ES-I3 (cell line): ENCODE measurements at regions not wholly inside any gene's neighbourhood (a gene's known extent, or its start where the extent isn't known, plus 50 kb on each side); places are given as distances from the start of the nearest gene placed in this dataset.

Source experiments
- H3K36me3 ChIP-seq: 2 replicates; pipeline ENCODE4 v1.6.1; 2013; ENCODE audit warnings: mild to moderate bottlenecking, low read length, control low read depth, moderate library complexity; ENCODE audit not compliant: insufficient read depth
- H3K4me1 ChIP-seq: 2 replicates; pipeline ENCODE4 v1.6.1; 2013; ENCODE audit warnings: mild to moderate bottlenecking, control low read depth, low read length; ENCODE audit not compliant: insufficient read depth
- H3K9ac ChIP-seq: 2 replicates; pipeline ENCODE4 v1.6.1; 2013; ENCODE audit warnings: low read depth, mild to moderate bottlenecking, low read length, moderate library complexity
- H3K9me3 ChIP-seq: 2 replicates; pipeline ENCODE4 v1.6.1; 2013; ENCODE audit warnings: mild to moderate bottlenecking, low read length, moderate library complexity; ENCODE audit not compliant: control insufficient read depth, insufficient read depth

DNA sequence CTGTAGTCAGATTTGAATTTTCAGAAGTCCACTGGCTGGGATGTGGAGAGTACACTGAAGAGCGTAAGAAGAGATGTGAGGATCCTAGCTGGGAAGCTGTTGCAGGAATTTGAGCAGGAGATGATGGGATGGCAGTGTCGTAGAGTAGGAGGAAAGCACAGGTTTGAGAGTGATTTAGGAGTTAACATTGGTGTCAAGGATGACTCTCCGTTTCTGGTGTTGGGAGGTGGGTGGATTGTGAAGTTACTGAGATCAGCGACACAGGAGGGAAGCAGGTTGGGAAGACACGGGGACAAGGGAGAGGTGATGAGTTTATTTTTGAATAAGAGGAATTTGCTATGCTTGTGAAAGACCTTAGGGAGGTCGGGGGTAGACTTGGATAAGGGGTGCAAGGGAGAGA, 434.2 kb upstream of the TPM1 start:
- H3K4me1 ChIP-seq = no peaks in the 10 kb centered on the region
- H3K36me3 ChIP-seq = no peaks in the 10 kb centered on the region
- H3K9me3 ChIP-seq = no peaks in the 10 kb centered on the region
- H3K9ac ChIP-seq = no peak overlapping the region

DNA sequence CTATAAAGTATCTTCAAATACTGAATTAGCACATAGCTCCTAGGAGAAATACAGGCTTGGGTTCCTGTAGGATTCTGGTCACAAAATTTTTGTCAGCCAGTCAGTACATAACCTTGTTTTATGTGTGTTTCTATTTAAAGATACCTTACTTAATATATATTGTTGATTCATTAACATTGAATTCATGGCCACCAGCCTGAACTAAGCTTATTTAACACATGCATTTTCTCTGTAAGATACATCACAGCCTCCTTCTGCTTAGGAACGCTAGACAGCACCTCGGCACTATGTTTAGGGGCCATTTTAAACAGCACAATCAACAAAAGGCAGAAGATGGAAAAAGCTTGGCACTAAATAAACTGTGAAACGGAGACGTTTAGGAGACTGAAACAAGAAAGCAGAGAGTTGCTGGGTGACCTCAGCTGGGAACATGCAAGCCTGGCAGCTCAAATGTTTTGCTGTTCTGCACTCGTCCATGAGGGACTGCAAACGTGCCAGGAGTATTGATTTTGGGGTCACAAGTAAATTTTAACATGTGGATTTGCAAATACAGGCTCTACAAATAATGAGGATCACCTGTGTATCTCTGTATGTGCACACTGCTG, 432.2 kb upstream of the TPM1 start:
- Histone ChIP-seq H3K9ac (no peak overlapping the region), H3K9me3 (no peaks in the 10 kb centered on the region), H3K4me1 (no peaks in the 10 kb centered on the region), H3K36me3 (no peaks in the 10 kb centered on the region)

DNA sequence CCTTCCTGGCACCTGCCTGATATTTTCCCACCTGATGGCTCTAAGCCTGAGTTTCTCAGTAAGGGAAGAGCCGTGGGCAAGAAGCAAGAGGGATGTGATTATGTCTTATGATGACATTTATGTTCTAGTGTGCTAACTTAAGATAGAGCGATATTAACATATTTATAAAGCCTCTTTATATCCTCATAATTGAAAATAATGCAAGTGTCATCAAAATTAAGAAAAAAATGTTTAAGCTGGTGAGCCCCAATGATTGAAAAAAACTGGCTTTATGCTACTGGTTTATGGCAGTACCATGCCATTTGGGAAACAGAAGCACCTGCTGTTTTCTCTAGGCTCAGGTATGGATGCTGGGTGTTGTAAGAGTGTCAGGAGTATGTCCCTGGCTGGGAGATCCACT, 431.5 kb upstream of the TPM1 start:
- Histone ChIP-seq H3K9ac (no peak overlapping the region), H3K4me1 (no peaks in the 10 kb centered on the region), H3K9me3 (no peaks in the 10 kb centered on the region), H3K36me3 (no peaks in the 10 kb centered on the region)

DNA sequence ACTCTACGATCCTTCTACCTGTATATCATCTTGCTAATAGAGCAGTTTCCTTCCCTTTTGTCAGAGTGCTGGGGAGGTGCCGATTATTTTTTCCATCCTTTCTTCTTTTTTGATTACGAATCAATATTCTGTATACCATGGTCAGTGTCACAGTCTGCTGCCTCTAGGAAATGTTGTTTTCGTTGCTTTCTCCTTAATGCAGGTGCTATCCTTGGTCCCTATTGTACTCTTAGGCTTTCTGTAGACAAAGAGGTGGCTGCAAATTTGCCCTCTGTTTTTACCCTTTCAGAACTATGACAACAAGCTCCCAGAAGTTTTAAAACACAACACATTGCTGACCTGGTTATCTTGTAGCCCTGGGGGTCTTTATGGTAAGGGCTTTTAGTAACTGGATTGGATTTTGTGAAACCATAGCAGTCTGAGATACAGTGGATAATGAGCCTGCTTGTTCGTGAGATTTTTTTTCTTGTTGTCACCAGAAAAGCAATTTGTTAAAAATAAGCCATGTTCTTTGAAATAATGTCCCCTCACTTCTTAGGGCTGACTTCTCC, 430.3 kb upstream of the TPM1 start:
- H3K9ac ChIP-seq = no peak overlapping the region
- H3K9me3 ChIP-seq = no peaks in the 10 kb centered on the region
- H3K36me3 ChIP-seq = no peaks in the 10 kb centered on the region
- H3K4me1 ChIP-seq = no peaks in the 10 kb centered on the region

DNA sequence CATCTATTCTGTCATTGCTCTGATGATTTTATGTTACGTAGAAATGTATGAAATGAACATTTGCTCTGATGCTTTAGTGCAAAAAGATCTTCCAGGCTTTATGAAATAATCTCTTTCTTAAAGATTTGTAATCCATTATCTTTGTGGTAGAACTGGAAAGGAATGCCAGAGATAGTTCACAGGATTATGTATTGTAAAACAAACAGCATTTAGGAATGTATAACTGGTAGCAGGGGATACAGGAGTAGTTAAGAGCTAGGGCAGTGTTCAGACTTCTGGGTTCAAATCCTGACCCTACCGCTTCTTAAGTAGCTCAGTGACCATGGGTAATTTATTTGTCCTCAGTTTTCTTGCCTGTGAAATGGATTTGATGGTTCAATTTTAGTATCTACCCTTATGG, 429.8 kb upstream of the TPM1 start:
- Histone ChIP-seq H3K4me1 (no peaks in the 10 kb centered on the region), H3K9ac (no peak overlapping the region), H3K36me3 (no peaks in the 10 kb centered on the region), H3K9me3 (no peaks in the 10 kb centered on the region)

DNA sequence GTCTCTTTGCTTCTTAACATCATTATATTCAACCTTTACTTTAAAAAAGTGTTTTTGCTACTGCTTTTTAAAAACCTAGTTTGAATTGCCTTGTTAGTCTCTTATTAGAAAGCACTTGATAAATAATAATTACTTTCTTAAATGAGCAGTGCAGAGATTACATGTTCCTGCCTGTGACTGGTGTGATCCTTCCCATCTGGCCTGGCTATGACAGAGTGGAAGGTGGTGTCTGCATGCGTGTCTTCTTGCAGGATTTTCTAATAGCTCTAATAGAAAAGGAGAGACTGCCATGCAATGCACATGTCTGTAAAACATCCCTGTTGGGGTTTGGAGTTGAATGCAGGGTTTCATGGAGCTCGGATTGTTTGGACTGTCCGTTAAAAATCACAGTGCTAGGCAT, 425.8 kb upstream of the TPM1 start:
- H3K9ac ChIP-seq = no peak overlapping the region
- H3K4me1 ChIP-seq = no peaks in the 10 kb centered on the region
- no peaks in the 10 kb centered on the region for H3K36me3 ChIP-seq
- no peaks in the 10 kb centered on the region for H3K9me3 ChIP-seq

DNA sequence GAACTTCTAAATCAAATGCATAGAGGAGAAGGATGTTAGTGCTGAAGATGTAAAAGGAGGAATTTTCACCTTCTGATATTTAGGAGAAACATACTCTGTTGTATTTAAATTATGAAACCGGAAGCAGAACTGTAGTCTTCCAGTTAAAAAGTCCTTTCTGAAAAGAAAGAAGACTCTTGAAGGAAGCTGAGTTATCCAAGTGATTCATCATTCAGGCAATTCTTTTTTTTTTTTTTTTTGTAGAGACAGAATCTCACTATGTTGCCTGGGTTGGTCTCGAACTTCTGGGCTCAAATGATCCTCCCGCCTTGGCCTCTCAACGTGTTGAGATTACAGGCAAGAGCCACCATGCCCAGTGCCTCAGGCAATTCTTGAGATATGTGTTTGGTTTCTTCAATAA, 424.8 kb upstream of the TPM1 start:
- Histone ChIP-seq H3K4me1 (no peaks in the 10 kb centered on the region), H3K36me3 (no peaks in the 10 kb centered on the region), H3K9ac (no peak overlapping the region), H3K9me3 (no peaks in the 10 kb centered on the region)

DNA sequence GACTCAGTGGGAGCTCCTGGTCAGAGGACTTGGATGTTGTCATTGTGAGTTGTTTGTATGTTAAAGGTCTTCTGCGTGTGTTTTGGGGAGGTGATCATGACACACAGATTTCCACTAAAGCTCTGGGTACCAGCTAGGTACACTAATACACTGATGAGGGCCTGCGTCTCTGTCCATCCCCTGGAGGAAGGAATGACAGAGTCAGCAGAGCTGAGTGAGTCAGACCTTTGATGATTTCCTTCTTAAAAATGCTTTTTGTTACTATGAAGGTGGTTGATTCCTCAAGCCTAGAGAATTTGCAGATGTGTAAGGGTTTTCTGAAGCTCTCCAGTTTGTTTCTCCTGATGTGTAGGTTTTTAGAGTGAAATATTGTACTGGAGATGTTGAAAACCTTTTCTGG, 424.1 kb upstream of the TPM1 start:
- no peaks in the 10 kb centered on the region for H3K36me3 ChIP-seq
- H3K4me1 ChIP-seq = no peaks in the 10 kb centered on the region
- H3K9ac ChIP-seq = no peak overlapping the region
- H3K9me3 ChIP-seq = no peaks in the 10 kb centered on the region

DNA sequence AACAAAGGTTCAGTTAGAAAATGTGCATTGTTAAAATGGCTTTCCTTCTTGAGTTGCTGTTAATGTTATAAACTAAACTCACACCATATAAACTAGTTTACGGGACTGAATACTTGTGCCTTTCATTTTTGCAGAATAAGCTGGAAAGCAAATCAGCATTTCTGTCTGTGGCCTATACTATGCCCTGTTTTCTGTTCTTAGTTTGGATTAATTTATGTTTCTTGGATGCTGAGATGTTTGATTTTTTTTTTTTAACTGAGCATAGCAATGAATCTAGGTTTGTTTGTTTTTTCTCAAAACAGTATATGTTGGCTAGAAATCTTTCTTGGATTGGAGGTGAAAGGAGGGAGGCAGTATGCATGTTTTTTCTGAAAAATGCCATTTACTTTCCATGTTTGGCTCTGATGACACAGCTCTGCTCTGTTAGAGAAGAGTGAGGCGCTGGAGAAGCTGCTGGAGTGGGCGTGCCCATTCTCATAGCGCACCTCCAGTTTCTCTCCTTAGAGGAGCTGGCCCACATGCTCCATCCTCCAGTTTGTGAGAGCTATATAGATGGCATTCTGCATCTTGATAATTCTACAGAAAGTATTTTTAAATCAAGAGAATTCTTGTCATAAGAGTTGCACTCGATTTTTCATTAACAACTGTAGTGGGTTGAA, 423.6 kb upstream of the TPM1 start:
- H3K9ac ChIP-seq = no peak overlapping the region
- H3K4me1 ChIP-seq = no peaks in the 10 kb centered on the region
- no peaks in the 10 kb centered on the region for H3K36me3 ChIP-seq
- H3K9me3 ChIP-seq = no peaks in the 10 kb centered on the region

DNA sequence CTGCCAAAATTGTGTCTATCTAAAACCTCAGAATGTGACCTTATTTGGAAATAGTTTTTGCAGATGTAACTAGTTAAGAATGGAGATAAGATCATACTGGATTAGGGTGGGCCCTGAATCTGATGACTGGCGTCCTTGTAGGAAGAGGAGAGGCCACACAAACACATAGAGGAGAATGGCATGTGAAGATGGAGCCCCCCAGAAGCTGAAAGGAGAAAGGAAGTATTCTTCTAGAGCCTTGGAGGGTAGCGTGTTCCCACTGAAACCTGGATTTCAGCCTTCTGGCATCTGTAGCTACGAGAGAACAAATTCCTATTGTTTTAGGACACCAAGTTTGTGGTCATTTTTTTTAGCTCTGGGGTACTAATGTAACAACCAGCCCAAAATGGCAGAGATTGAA, 423.0 kb upstream of the TPM1 start:
- no peak overlapping the region for H3K9ac ChIP-seq
- no peaks in the 10 kb centered on the region for H3K36me3 ChIP-seq
- H3K4me1 ChIP-seq = no peaks in the 10 kb centered on the region
- H3K9me3 ChIP-seq = no peaks in the 10 kb centered on the region

DNA sequence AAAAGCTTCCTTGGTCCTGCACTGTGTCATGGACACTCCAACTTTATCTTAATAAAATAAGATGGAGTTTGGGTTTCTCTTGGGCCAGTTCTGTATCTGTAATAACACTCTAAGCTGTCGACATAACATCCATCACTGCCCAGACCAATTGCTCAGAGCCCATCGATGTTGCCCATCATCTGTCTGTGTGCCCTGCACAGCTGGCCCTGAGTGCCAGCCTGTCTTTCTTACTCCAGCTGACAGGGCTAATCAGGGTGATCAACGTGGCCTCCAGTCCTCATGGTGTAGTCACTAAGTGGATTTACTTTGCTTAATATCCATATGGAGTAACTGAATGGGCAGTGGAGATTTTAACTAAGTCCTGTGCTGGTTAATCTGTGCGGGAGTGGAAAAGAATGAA, 419.8 kb upstream of the TPM1 start:
- Histone ChIP-seq H3K9ac (no peak overlapping the region), H3K4me1 (0 out of 2 replicates have a peak, but pooled peaks cover 7% of the 10 kb centered on the region), H3K36me3 (no peaks in the 10 kb centered on the region), H3K9me3 (no peaks in the 10 kb centered on the region)

DNA sequence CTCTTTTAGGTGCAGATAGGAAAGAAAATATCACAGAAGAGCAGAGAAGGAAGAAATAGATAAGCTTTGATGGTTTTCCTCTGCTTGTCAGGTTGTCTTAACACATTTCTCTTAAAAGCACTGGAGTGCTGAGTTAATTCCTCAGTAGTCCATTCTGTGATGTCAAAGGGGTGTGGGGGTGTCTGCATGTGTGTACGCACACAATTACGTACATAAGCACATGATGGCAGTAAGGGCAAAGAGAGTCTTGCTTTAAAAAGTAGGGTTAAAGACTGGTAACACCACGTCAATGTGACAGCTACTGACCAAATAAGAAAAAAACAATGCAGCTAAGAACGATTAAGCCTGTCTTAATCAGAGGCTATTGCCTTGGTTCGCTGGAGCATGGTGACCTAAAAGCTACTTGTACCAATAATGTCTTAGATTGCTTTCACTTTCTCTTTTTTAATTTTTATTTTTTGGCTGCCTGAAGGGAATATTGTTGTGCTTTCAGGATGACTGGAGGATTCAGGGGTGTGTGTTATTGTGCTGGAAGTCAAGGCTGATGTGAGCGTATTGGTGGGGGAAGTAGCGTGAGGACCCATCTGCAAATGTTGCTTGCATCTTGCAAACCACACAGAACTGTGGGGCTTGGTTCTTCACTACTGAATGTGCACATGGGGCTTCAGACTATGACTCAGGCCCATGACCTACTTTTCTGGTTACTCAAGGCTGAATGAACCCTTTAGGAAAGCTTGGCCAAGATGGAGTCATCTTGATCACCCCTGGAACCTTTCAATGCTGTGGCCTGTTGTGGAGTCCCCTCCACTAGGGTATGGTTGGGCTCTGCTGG, 417.8 kb upstream of the TPM1 start:
- Histone ChIP-seq H3K9ac (no peak overlapping the region), H3K36me3 (no peaks in the 10 kb centered on the region), H3K4me1 (0 out of 2 replicates have a peak, but pooled peaks cover 7% of the 10 kb centered on the region), H3K9me3 (no peaks in the 10 kb centered on the region)

DNA sequence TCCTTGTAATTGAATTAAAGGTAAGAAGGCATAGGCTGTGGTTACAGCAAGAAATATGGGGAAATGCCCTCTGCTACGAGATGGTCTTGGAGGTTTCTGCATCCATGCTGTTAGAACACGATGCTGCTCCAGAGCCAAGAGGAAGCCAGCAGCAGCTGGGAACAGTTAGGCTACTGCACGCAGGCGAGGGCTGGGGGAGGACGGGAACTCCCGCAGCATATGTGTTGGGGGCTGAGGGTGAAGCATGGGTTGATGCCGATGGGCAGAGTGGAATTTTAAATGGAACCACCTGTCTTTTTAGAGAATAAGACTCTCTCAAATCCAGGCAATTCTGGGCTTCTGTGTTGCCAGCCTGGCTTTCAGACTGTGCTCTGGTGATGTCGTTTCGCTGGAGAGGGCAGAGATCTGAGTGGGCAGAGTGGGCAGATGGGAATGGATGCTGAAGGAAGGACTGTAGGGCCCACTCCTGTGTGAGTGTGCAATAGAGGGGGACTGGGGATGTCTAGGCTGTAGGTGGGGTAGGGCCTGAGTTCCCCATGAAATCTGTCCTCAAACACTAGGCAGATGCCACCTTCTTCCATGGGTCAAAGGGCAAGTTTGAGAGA, 417.0 kb upstream of the TPM1 start:
- Histone ChIP-seq H3K36me3 (no peaks in the 10 kb centered on the region), H3K9ac (no peak overlapping the region), H3K9me3 (no peaks in the 10 kb centered on the region), H3K4me1 (0 out of 2 replicates have a peak, but pooled peaks cover 7% of the 10 kb centered on the region)

DNA sequence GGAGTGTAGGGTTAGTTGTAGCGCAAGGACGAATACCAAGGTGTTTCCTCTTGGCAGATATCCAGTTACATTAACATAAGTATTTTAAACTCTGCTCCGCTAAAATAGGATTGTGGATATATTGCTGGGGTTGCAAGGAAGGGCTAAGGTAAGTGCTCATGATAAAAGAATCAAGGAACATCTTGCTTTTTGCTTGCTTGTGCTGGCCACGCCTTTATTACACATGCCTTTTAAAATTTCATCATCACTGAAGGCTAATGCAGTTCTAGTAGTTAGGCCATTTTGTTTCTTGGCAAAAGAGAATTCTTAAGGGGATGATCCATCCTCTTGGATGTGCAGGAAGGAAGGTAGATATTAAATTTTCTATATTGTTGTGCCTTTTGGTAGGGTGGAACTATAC, 415.6 kb upstream of the TPM1 start:
- 0 out of 2 replicates have a peak, but pooled peaks cover 7% of the 10 kb centered on the region for H3K4me1 ChIP-seq
- H3K36me3 ChIP-seq = no peaks in the 10 kb centered on the region
- no peaks in the 10 kb centered on the region for H3K9me3 ChIP-seq
- H3K9ac ChIP-seq = no peak overlapping the region
